KG1 (cell line): ENCODE measurements at regions not wholly inside any gene's neighbourhood (a gene's known extent, or its start where the extent isn't known, plus 50 kb on each side); places are given as distances from the start of the nearest gene placed in this dataset.
"Not testable (repeated sequence)": the region's sequence is repeated elsewhere in the genome, so short reads cannot be mapped to it uniquely, and the experiment has no call there.

Source experiments
- DNase-seq: peaks from one replicate; lab custom pipeline; 2025; lab: John Stamatoyannopoulos, UW

DNA sequence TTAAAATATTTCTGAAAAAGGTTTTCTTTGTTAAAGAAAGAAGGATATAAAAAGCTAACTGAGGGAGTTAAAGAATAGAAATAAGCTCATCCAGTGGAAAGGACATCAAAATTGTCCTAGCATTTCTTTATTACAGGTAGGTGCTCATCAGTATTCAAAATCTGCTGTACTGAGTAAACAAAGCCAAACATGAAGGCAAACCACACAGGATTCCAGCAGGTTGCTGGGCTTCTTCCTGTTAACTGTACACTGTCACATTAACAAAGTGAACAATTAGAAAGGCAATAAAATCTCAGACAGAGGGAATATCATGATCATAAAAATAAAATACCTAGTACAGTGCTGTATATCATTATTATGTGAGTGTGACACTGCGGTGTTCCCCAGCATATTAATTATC lies 1541.0 kb downstream of the SLITRK5 start:
- DNase-seq = no peak

- DNase-seq = no peak
Observed at GRCh38 chr13:89214185-89214584, 1543.0 kb downstream of the SLITRK5 start.

DNA sequence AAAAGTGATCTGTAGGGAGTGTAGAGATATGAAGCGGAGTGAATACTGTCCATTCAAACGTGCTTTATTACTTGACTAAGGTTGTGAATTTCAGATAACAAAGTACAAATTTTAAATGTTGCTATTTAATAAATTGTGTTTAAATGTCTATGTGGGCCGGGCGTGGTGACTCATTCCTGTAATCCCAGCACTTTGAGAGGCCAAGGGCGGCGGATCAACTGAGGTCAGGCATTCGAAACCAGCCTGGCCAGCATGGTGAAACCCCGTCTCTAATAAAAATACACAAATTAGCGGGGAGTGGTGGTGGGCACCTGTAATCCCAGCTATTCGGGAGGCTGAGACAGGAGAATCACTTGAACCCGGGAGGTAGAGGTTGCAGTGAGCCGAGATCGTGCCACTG lies 1544.1 kb downstream of the SLITRK5 start:
- not testable (repeated sequence) for DNase-seq

- DNase-seq = no peak
Observed at GRCh38 chr13:89217813-89218212, 1546.6 kb downstream of the SLITRK5 start.

GRCh38 chr13:89221557-89222158 lies 1550.5 kb downstream of the SLITRK5 start:
- no peak for DNase-seq

DNA sequence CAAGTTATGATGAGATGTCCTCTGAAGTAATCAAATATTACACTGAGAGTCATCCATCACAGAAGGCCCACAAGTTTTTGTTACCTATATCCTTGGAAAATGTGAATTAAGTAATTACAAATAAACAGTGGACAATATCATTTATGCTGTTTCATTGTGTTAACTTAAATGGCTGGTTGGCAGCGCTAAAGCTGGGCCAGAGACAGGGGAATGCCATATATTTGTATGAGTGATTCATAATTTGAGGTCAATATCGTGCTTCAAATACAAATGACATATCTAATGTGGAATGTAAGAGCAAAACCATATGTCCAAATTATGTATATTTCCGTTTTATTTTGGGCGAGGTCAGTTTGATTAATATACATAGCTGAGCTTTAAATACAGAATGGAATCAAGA lies 1556.2 kb downstream of the SLITRK5 start:
- no peak for DNase-seq

DNA sequence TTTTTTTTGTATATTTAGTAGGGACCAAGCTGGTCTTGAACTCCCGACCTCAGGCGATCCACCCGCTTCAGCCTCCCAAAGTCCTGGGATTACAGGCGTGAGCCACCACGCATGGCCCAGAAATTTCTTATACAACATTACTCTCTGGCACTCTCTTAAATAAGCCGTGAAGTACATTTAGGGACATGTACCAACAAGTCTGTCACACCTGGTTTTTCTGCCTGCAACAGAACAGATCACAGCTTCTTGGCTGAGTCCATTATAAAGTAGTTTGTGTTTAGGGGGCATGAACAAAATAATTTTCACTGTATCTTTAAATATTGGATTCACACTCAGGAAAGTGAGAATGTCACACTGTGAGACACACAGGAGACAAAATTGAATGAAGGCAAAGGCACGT lies 1567.3 kb downstream of the SLITRK5 start:
- DNase-seq = no peak

- no peak for DNase-seq
Observed at GRCh38 chr13:89239361-89240127, 1568.4 kb downstream of the SLITRK5 start.

GRCh38 chr13:89255844-89256406 lies 1584.8 kb downstream of the SLITRK5 start:
- DNase-seq = no peak

DNA sequence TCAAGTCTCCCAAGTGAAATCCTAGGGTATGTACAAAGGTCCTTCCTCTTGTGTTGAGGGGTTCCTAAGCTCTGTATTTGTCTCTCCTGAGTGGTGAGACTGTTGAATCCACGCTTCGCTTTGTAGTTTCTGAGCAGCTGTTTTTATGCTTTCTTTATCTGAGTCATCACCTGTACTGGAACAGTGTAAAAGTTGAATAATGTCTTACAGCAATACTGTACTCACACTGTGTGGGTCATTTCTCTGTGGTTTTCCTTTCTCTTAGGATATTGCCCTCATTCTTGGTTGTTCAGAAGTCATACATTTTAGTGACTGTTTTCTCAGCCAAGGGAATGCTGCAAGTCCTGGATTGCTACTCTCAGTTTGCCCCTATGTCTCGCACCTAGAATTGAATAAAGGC lies 1596.6 kb downstream of the SLITRK5 start:
- no peak for DNase-seq

DNA sequence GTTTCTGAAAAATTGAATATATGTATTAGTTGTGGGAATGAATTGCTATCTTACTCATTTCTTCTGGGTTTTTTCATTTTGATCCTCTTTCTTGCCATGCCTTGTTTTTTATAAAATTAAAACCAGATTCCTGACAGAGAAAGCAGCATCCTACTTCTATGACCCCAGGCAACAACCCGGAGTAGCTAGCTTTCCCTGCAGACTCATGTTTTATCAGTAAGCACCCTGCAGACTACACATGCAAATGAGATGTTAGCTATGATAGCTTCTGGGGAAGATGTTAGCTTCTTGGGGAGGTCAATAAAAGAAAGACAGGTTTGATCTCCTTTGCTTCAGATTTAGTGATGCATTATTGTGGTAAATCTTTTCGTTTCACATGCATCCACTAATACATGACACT lies 1598.6 kb downstream of the SLITRK5 start:
- no peak for DNase-seq

DNA sequence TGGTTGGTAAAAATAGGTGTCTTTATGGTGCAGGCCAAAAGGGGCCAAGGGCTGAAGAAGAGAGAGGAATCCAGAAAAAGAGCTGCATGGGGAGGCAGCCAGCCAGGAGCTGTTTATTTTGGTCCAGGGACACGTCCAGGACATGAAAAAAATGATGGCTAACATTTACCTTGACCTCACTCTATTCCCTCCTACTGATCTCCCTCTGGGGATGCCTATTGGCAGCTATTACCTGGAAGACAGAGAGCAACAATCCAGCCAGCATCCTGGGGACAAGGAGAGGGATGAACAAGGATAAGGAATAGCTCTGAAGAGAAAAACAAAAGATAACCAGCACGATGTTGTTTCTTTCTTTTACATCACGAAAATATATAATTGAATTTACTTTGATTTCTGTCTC lies 1599.6 kb downstream of the SLITRK5 start:
- no peak for DNase-seq

- no peak for DNase-seq
Observed at GRCh38 chr13:89279374-89279773, 1608.2 kb downstream of the SLITRK5 start.

DNA sequence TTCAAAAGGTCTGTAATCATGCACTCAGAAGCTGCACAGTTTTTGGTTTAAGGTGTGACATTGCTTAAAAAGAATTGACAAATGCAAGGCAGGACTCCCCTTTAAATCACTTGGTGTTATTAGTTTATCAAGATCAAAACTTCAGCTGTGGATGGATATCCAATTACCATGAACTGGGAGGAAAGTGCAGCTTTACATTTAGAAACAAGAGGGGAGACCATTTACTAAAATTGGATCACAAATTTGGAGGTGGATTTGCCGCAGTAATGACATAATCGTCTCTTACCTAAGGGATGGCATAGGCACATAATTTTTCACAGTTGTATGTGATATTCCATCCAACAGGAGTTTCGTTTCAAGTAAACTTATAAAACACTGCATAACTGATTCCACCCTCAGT lies 1610.2 kb downstream of the SLITRK5 start:
- DNase-seq = no peak

GRCh38 chr13:89282241-89282640 lies 1611.1 kb downstream of the SLITRK5 start:
- no peak for DNase-seq

DNA sequence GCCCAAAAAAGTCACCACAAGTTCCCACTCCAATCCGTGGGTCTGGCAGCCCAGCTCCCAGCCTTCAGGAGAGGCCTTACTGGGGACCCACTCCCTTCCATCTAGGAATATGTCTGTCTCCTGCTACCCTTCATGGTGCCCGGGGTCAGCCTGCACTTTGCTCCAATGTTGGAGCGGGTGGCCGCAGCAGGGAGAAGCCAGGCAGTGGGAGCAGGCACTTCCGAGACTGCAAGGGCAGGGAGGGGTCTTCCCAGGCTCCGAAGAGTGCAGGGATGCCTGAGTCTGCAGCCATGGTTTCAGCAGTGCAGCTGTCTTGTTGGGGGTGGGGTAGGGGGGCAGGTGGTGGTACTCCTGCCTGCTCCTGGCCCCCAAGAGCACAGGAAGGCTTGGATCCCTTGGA lies 1616.2 kb downstream of the SLITRK5 start:
- DNase-seq = no peak

GRCh38 chr13:89294115-89294867 lies 1623.1 kb downstream of the SLITRK5 start:
- no peak for DNase-seq

DNA sequence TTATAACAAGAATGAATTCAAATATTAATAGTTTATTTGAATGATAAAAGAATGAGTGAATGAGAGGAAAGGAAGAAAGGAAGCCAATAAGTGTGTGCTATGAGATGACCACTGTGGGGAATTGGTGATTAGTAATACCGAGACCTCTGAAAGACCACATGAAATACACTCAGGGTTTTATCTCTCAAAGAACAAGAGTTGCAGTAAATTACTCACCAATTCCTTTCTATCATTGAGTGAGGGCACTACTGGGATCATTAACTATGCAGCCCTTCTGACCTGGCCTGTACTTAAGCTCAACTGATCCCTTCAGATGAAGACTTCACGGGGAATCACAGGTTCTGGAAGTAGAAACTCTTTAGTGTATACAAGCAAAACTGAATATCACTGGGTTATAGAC lies 1636.1 kb downstream of the SLITRK5 start:
- no peak for DNase-seq

- no peak for DNase-seq
Observed at GRCh38 chr13:89310943-89311672, 1639.9 kb downstream of the SLITRK5 start.

DNA sequence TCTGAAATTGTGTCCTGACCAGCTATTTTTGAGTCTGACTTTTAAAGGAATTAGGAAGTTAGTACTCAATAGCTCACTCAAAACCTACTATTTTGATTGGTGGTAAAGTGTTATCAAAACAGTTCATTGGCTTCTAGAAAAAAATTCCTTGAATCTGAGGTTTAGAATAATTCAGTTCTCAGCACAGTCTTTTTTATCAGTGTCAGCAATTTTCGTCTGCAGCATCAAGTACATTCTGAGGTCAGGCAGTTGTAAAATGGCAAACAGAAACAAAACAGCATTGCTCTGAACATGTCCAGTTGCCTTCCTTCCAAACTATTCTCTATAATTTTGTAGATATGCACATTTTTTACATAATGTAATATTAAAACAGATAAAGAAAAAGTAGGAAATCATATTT lies 1644.1 kb downstream of the SLITRK5 start:
- DNase-seq = no peak

DNA sequence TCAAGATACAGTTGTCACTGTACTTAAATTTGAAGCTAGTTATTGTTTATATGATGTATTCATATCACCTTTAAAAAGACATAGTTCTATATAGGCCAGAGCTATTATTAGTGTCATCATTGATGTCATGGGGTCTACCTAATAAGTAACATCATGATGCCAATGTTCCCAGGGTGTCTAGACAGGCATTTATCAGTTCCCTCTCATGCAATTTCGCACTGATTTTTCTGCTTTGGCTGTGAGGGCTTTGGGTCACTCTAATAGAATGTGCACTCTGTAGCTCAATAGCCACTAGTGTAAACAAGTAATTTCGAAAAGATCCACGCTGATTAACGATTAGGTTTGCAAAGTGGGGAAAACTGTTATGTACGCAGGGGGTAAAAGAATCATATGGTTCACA lies 1651.3 kb downstream of the SLITRK5 start:
- no peak for DNase-seq

DNA sequence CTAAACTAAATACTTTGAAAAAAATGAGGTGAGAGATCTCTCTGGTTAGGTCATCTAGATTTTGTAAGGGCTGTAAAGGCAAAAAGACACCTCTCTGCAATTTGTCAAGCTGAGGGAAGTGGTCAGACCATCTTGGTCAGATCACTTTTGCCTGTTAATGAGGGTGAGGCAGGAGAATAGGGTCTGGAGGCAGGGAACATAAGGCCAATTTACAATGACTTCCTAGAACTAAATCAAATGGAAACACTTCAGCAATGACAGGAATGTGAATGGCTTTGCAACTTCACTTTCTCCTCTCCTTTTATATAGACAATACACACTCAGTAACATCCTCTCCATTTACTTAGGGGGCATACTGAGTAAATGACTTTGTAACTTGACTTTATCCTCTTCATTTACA lies 1653.4 kb downstream of the SLITRK5 start:
- no peak for DNase-seq
